ENCODE measurements at regions not wholly inside any gene's neighbourhood (a gene's known extent, or its start where the extent isn't known, plus 50 kb on each side); places are given as distances from the start of the nearest gene placed in this dataset.

GRCh38 chr2:103817746-103818145 is 1036.2 kb upstream of the POU3F3 start:
- intact Hi-C loops (cut with DNase I, micrococcal nuclease) = no loop called here
- ChIA-PET POLR2A (no interaction called here), CTCF (no interaction called here)
- no peaks in the 10 kb centered on the region for H3K27me3 ChIP-seq (ENCODE audit: control insufficient read depth in 1 of 2, insufficient read depth in 2 of 2, low read length in 2 of 2)
- DNase-seq (no peak), ATAC-seq (ENCODE audit: poor library complexity) (no peak)
- Mint-ChIP-seq H3K9me3 (no peaks in the 10 kb centered on the region), H3K27ac (no peak overlapping the region), H3K4me1 (ENCODE audit: low read depth) (no peaks in the 10 kb centered on the region), H3K27me3 (no peaks in the 10 kb centered on the region), H3K36me3 (ENCODE audit: low read depth) (no peaks in the 10 kb centered on the region), H3K4me3 (no peak overlapping the region)
- H3K27ac ChIP-seq (ENCODE audit: low read depth in 1 of 2, low read length in 2 of 2) = no peak overlapping the region
- no peaks in the 10 kb centered on the region for H3K36me3 ChIP-seq (ENCODE audit: insufficient read depth, low read length)
- no peaks in the 10 kb centered on the region for H3K4me1 ChIP-seq (ENCODE audit: insufficient read depth, low read length)
- peaks cover 0 to 3% of the 10 kb centered on the region in 2 experiments for H3K9me3 ChIP-seq (ENCODE audit: control insufficient read depth in 1 of 2, insufficient read depth in 1 of 2, low read length in 2 of 2)
- no peak for TF ChIP-seq CTCF (IDR thresholded peaks at IDR 0.05)
- H3K4me3 ChIP-seq (ENCODE audit: low read length) = no peak overlapping the region

- POLR2A ChIA-PET = no interaction called here
- intact Hi-C loops (cut with DNase I, micrococcal nuclease) = no loop called here
Measured at GRCh38 chr2:103818176-103818575, 1035.7 kb upstream of the POU3F3 start.

GRCh38 chr2:103819599-103819998 is 1034.3 kb upstream of the POU3F3 start:
- Mint-ChIP-seq H3K9me3 (peaks cover 2% of the 10 kb centered on the region), H3K4me1 (ENCODE audit: low read depth) (no peaks in the 10 kb centered on the region), H3K36me3 (ENCODE audit: low read depth) (no peaks in the 10 kb centered on the region), H3K27ac (no peak overlapping the region), H3K27me3 (no peaks in the 10 kb centered on the region), H3K4me3 (no peak overlapping the region)
- CTCF ChIA-PET = no interaction called here
- no peak overlapping the region for H3K4me3 ChIP-seq (ENCODE audit: low read length)
- H3K27me3 ChIP-seq (ENCODE audit: control insufficient read depth in 1 of 2, insufficient read depth in 2 of 2, low read length in 2 of 2) = no peaks in the 10 kb centered on the region
- DNase-seq (no peak), ATAC-seq (ENCODE audit: poor library complexity) (no peak)
- no peak overlapping the region for H3K27ac ChIP-seq (ENCODE audit: low read depth in 1 of 2, low read length in 2 of 2)
- H3K4me1 ChIP-seq (ENCODE audit: insufficient read depth, low read length) = no peaks in the 10 kb centered on the region
- POLR2A ChIA-PET = no interaction called here
- TF ChIP-seq CTCF (IDR thresholded peaks at IDR 0.05) = no peak
- no peaks in the 10 kb centered on the region for H3K36me3 ChIP-seq (ENCODE audit: insufficient read depth, low read length)
- peaks cover 0 to 3% of the 10 kb centered on the region in 2 experiments for H3K9me3 ChIP-seq (ENCODE audit: control insufficient read depth in 1 of 2, insufficient read depth in 1 of 2, low read length in 2 of 2)
- intact Hi-C loops (cut with DNase I, micrococcal nuclease) = no loop called here

More at GRCh38 chr2:103818176-103818575, 1035.7 kb upstream of the POU3F3 start:
- no peak for TF ChIP-seq CTCF (IDR thresholded peaks at IDR 0.05)
- ATAC-seq (ENCODE audit: poor library complexity) (no peak), DNase-seq (no peak)
- no peaks in the 10 kb centered on the region for H3K4me1 ChIP-seq (ENCODE audit: insufficient read depth, low read length)
- H3K9me3 ChIP-seq (ENCODE audit: control insufficient read depth in 1 of 2, insufficient read depth in 1 of 2, low read length in 2 of 2) = peaks cover 0 to 3% of the 10 kb centered on the region in 2 experiments
- H3K27ac ChIP-seq (ENCODE audit: low read depth in 1 of 2, low read length in 2 of 2) = no peak overlapping the region
- CTCF ChIA-PET = no interaction called here
- Mint-ChIP-seq H3K36me3 (ENCODE audit: low read depth) (no peaks in the 10 kb centered on the region), H3K4me1 (ENCODE audit: low read depth) (no peaks in the 10 kb centered on the region), H3K9me3 (no peaks in the 10 kb centered on the region), H3K27me3 (no peaks in the 10 kb centered on the region), H3K4me3 (no peak overlapping the region), H3K27ac (no peak overlapping the region)
- H3K27me3 ChIP-seq (ENCODE audit: control insufficient read depth in 1 of 2, insufficient read depth in 2 of 2, low read length in 2 of 2) = no peaks in the 10 kb centered on the region
- no peaks in the 10 kb centered on the region for H3K36me3 ChIP-seq (ENCODE audit: insufficient read depth, low read length)
- H3K4me3 ChIP-seq (ENCODE audit: low read length) = no peak overlapping the region
